MCF 10A (cell line): ENCODE measurements at regions not wholly inside any gene's neighbourhood (a gene's known extent, or its start where the extent isn't known, plus 50 kb on each side); places are given as distances from the start of the nearest gene placed in this dataset.
"Not testable (repeated sequence)": the region's sequence is repeated elsewhere in the genome, so short reads cannot be mapped to it uniquely, and the experiment has no call there.

Source experiments
- BruUV-seq: library from RNA; stranded (reverse); fragments of 400-500 nt; replicated peaks from 2 replicates; lab custom pipeline; 2021; lab: Mats Ljungman, UMichigan
- CTCF ChIA-PET: fragments of 300-600 bp; sonication (Branson Sonifier 250); formaldehyde crosslinking; extraction: SDS; loops from one replicate; lab custom pipeline; 2021; ENCODE audit warnings: antibody characterized with exemption, inconsistent platforms; lab: Yijun Ruan, JAX
- POLR2A ChIA-PET: fragments of 300-600, 350-650 bp; sonication (Branson Sonifier 250); formaldehyde crosslinking; extraction: SDS; loops from one replicate; lab custom pipeline; 2020; ENCODE audit warnings: antibody characterized with exemption, inconsistent platforms; lab: Yijun Ruan, JAX
- DNase-seq: peaks from one replicate; pipeline ENCODE4 v3.0.0-alpha.2; 2018; ENCODE audit not compliant: unreplicated experiment
- H3K27ac Mint-ChIP-seq: one replicate; pipeline ENCODE4 v1.8.0; 2022; ENCODE audit warnings: mild to moderate bottlenecking, low read depth, mixed read lengths; ENCODE audit not compliant: unreplicated experiment
- H3K27me3 Mint-ChIP-seq: one replicate; pipeline ENCODE4 v1.8.0; 2022; ENCODE audit warnings: mixed read lengths; ENCODE audit not compliant: insufficient read depth, unreplicated experiment
- H3K36me3 Mint-ChIP-seq: one replicate; pipeline ENCODE4 v1.8.0; 2022; ENCODE audit warnings: mild to moderate bottlenecking, moderate library complexity, mixed read lengths; ENCODE audit not compliant: insufficient read depth, unreplicated experiment
- H3K4me1 Mint-ChIP-seq: one replicate; pipeline ENCODE4 v1.8.0; 2022; ENCODE audit warnings: mixed read lengths; ENCODE audit not compliant: insufficient read depth, unreplicated experiment
- H3K4me3 Mint-ChIP-seq: one replicate; pipeline ENCODE4 v1.8.0; 2022; ENCODE audit warnings: mild to moderate bottlenecking, moderate library complexity, mixed read lengths; ENCODE audit not compliant: unreplicated experiment
- H3K9me3 Mint-ChIP-seq: one replicate; pipeline ENCODE4 v1.8.0; 2022; ENCODE audit warnings: mixed read lengths; ENCODE audit not compliant: unreplicated experiment
- CTCF ChIP-seq: fragments of 200-600 bp; IDR thresholded peaks from one replicate; pipeline ENCODE4 v1.8.0; 2022; ENCODE audit warnings: antibody characterized with exemption, mild to moderate bottlenecking; ENCODE audit not compliant: unreplicated experiment
- intact Hi-C: fragments of 100-400 bp; cut with micrococcal nuclease; formaldehyde crosslinking; loops from 2 replicates; pipeline ENCODE4 v1.14.1; 2022

- BruUV-seq = no TSS peak
- DNase-seq = no peak
Measured at GRCh38 chr3:98691897-98692296, 71.2 kb upstream of the ST3GAL6 start.

GRCh38 chr3:98692787-98693473 lies 70.2 kb upstream of the ST3GAL6 start:
- DNase-seq = peak; percentile 23
- CTCF ChIA-PET = interaction anchor here (0.5 kb wide), 1 partner anchor 652 kb away, joined by 3 read pairs; no protein-coding TSS in a partner anchor
- POLR2A ChIA-PET = no interaction called here
- intact Hi-C loops = no loop called here
- no peak for TF ChIP-seq CTCF
- peak overlapping the region; percentile 16 for H3K27ac Mint-ChIP-seq
- H3K36me3 Mint-ChIP-seq = no peaks in the 10 kb centered on the region
- no peaks in the 10 kb centered on the region for H3K27me3 Mint-ChIP-seq
- no peaks in the 10 kb centered on the region for H3K9me3 Mint-ChIP-seq
- H3K4me3 Mint-ChIP-seq = no peak overlapping the region
- H3K4me1 Mint-ChIP-seq = peaks cover 18% of the 10 kb centered on the region
- no TSS peak for BruUV-seq

More at GRCh38 chr3:98691897-98692296, 71.2 kb upstream of the ST3GAL6 start:
- Mint-ChIP-seq H3K36me3 (peaks cover 2% of the 10 kb centered on the region), H3K27me3 (no peaks in the 10 kb centered on the region), H3K27ac (no peak overlapping the region), H3K4me1 (peaks cover 18% of the 10 kb centered on the region), H3K9me3 (peaks cover 4% of the 10 kb centered on the region), H3K4me3 (no peak overlapping the region)
- ChIA-PET CTCF (interaction anchor here (0.7 kb wide), 2 partner anchors 48 to 530 kb away, joined by 3 read pairs; no protein-coding TSS in a partner anchor), POLR2A (no interaction called here)
- intact Hi-C loops = no loop called here
- TF ChIP-seq CTCF = no peak

- intact Hi-C loops = no loop called here
- no peak for DNase-seq
- Mint-ChIP-seq H3K27ac (peak overlapping the region; percentile 54), H3K4me1 (peaks cover 13% of the 10 kb centered on the region), H3K27me3 (no peaks in the 10 kb centered on the region), H3K4me3 (no peak overlapping the region), H3K9me3 (no peaks in the 10 kb centered on the region), H3K36me3 (no peaks in the 10 kb centered on the region)
- BruUV-seq = no TSS peak
- TF ChIP-seq CTCF = no peak
- CTCF ChIA-PET = no interaction called here
- POLR2A ChIA-PET = interaction anchor here (0.7 kb wide), 1 partner anchor 38 kb away, joined by 3 read pairs; no protein-coding TSS in a partner anchor
Measured at GRCh38 chr3:98695796-98696195, 67.3 kb upstream of the ST3GAL6 start.

DNA sequence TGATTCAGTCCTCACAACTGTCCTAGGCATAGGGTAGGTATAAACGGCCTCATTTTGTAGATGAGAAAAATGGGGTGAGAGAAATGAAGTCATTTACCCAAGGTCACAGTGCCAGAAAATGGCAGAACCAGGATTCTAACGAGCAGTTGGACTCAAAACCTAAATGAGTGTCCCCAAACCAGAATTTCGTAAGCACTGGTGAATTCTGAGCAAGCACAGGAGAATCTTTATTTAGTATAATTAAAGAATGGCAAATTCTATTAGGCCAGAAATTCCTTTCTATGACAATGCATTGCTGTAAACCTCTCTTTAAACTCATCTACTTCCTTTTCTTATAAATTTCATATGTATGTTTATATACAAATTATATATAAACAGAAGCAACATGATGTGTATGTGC lies 66.8 kb upstream of the ST3GAL6 start:
- H3K27me3 Mint-ChIP-seq, CTCF ChIA-PET, H3K36me3 Mint-ChIP-seq, intact Hi-C loops, H3K9me3 Mint-ChIP-seq, DNase-seq, BruUV-seq, H3K4me3 Mint-ChIP-seq: not testable (repeated sequence)
- Mint-ChIP-seq H3K4me1 (peaks cover 12% of the 10 kb centered on the region), H3K27ac (peak overlapping the region; percentile 54)
- POLR2A ChIA-PET = interaction anchor here (0.7 kb wide), 1 partner anchor 39 kb away, joined by 3 read pairs; no protein-coding TSS in a partner anchor
